ACC112 (cell line): ENCODE measurements at regions not wholly inside any gene's neighbourhood (a gene's known extent, or its start where the extent isn't known, plus 50 kb on each side); places are given as distances from the start of the nearest gene placed in this dataset.

Experiments
- H2AFZ ChIP-seq: fragments of 200-600 bp; sonication (generic); one replicate; pipeline ENCODE4 v1.6.0; 2017; ENCODE audit warnings: antibody characterized with exemption, low read length; ENCODE audit not compliant: unreplicated experiment
- H3K27ac ChIP-seq: fragments of 200-600 bp; sonication (generic); 2 replicates; pipeline ENCODE4 v1.5.1; 2014; ENCODE audit warnings: low read depth, mild to moderate bottlenecking, antibody characterized with exemption, low read length, moderate library complexity
- H3K27me3 ChIP-seq: fragments of 200-600 bp; sonication (generic); 2 replicates; pipeline ENCODE4 v1.6.1; 2014; ENCODE audit warnings: mild to moderate bottlenecking, antibody characterized with exemption, low read length, moderate library complexity, mixed read lengths; ENCODE audit not compliant: insufficient read depth
- H3K36me3 ChIP-seq: fragments of 200-600 bp; sonication (generic); 2 replicates; pipeline ENCODE4 v1.6.1; 2016; ENCODE audit warnings: mild to moderate bottlenecking, antibody characterized with exemption, low read length, moderate library complexity, mixed read lengths; ENCODE audit not compliant: insufficient read depth
- H3K4me1 ChIP-seq: fragments of 200-600 bp; sonication (generic); one replicate; pipeline ENCODE4 v1.6.1; 2016; ENCODE audit warnings: low read length, mixed read lengths; ENCODE audit not compliant: insufficient read depth, unreplicated experiment, control insufficient read depth
- H3K4me3 ChIP-seq: fragments of 200-600 bp; sonication (generic); 2 replicates; pipeline ENCODE4 v1.5.1; 2014; ENCODE audit warnings: mild to moderate bottlenecking, low read depth, low read length
- H3K79me2 ChIP-seq: fragments of 200-600 bp; sonication (generic); one replicate; pipeline ENCODE4 v1.6.0; 2016; ENCODE audit warnings: low read length; ENCODE audit not compliant: control insufficient read depth, unreplicated experiment, insufficient read depth

GRCh38 chr2:23157812-23158211 is 227.2 kb upstream of the KLHL29 start:
- Histone ChIP-seq H3K27ac (no peak overlapping the region), H3K79me2 (no peaks in the 10 kb centered on the region), H2AFZ (no peak overlapping the region), H3K4me3 (no peak overlapping the region), H3K36me3 (no peaks in the 10 kb centered on the region), H3K4me1 (no peaks in the 10 kb centered on the region), H3K27me3 (no peaks in the 10 kb centered on the region)

GRCh38 chr2:23158306-23158705 is 226.7 kb upstream of the KLHL29 start:
- H3K27me3 ChIP-seq, result no peaks in the 10 kb centered on the region
- H3K27ac ChIP-seq, result no peak overlapping the region
- H3K4me3 ChIP-seq, result no peak overlapping the region
- H3K79me2 ChIP-seq, result no peaks in the 10 kb centered on the region
- H3K4me1 ChIP-seq, result no peaks in the 10 kb centered on the region
- no peaks in the 10 kb centered on the region for H3K36me3 ChIP-seq
- no peak overlapping the region for H2AFZ ChIP-seq

GRCh38 chr2:23159746-23160405 is 225.1 kb upstream of the KLHL29 start:
- H2AFZ ChIP-seq, result no peak overlapping the region

GRCh38 chr2:23164173-23164572 is 220.8 kb upstream of the KLHL29 start:
- Histone ChIP-seq H3K4me1 (no peaks in the 10 kb centered on the region), H3K79me2 (no peaks in the 10 kb centered on the region), H3K36me3 (no peaks in the 10 kb centered on the region), H3K4me3 (no peak overlapping the region), H3K27me3 (no peaks in the 10 kb centered on the region), H2AFZ (no peak overlapping the region), H3K27ac (no peak overlapping the region)

More at GRCh38 chr2:23159746-23160405, 225.1 kb upstream of the KLHL29 start:
- no peak overlapping the region for H3K4me3 ChIP-seq
- H3K79me2 ChIP-seq, result no peaks in the 10 kb centered on the region
- H3K36me3 ChIP-seq, result no peaks in the 10 kb centered on the region
- no peak overlapping the region for H3K27ac ChIP-seq
- H3K27me3 ChIP-seq, result no peaks in the 10 kb centered on the region
- H3K4me1 ChIP-seq, result no peaks in the 10 kb centered on the region

GRCh38 chr2:23169896-23170295 is 215.1 kb upstream of the KLHL29 start:
- Histone ChIP-seq H3K27ac (no peak overlapping the region), H3K4me3 (no peak overlapping the region), H2AFZ (no peak overlapping the region), H3K79me2 (no peaks in the 10 kb centered on the region), H3K27me3 (no peaks in the 10 kb centered on the region), H3K36me3 (no peaks in the 10 kb centered on the region), H3K4me1 (no peaks in the 10 kb centered on the region)

- H3K27ac ChIP-seq, result no peak overlapping the region
- H3K79me2 ChIP-seq, result no peaks in the 10 kb centered on the region
- no peaks in the 10 kb centered on the region for H3K27me3 ChIP-seq
- H2AFZ ChIP-seq, result no peak overlapping the region
- H3K36me3 ChIP-seq, result no peaks in the 10 kb centered on the region
- H3K4me1 ChIP-seq, result no peaks in the 10 kb centered on the region
- H3K4me3 ChIP-seq, result no peak overlapping the region
Measured at GRCh38 chr2:23171108-23171507, 213.9 kb upstream of the KLHL29 start.

- H3K27ac ChIP-seq, result no peak overlapping the region
- H3K4me1 ChIP-seq, result no peaks in the 10 kb centered on the region
- H3K27me3 ChIP-seq, result no peaks in the 10 kb centered on the region
- H2AFZ ChIP-seq, result no peak overlapping the region
- no peak overlapping the region for H3K4me3 ChIP-seq
- H3K79me2 ChIP-seq, result no peaks in the 10 kb centered on the region
- no peaks in the 10 kb centered on the region for H3K36me3 ChIP-seq
Measured at GRCh38 chr2:23178396-23178795, 206.6 kb upstream of the KLHL29 start.

- Histone ChIP-seq H3K36me3 (no peaks in the 10 kb centered on the region), H3K27me3 (no peaks in the 10 kb centered on the region), H3K4me3 (no peak overlapping the region), H3K27ac (no peak overlapping the region), H2AFZ (no peak overlapping the region), H3K4me1 (no peaks in the 10 kb centered on the region), H3K79me2 (no peaks in the 10 kb centered on the region)
Measured at GRCh38 chr2:23183733-23184132, 201.2 kb upstream of the KLHL29 start.

- Histone ChIP-seq H3K36me3 (no peaks in the 10 kb centered on the region), H2AFZ (no peak overlapping the region), H3K4me1 (no peaks in the 10 kb centered on the region), H3K79me2 (no peaks in the 10 kb centered on the region), H3K27ac (no peak overlapping the region), H3K27me3 (peaks cover 19% of the 10 kb centered on the region; the same call in 1 of the 2 replicates), H3K4me3 (no peak overlapping the region)
Measured at GRCh38 chr2:23198316-23199114, 186.5 kb upstream of the KLHL29 start.

- H3K79me2 ChIP-seq, result no peaks in the 10 kb centered on the region
- no peak overlapping the region for H3K27ac ChIP-seq
- no peak overlapping the region for H3K4me3 ChIP-seq
- peaks cover 19% of the 10 kb centered on the region; the same call in 1 of the 2 replicates for H3K27me3 ChIP-seq
- H3K4me1 ChIP-seq, result no peaks in the 10 kb centered on the region
- H2AFZ ChIP-seq, result no peak overlapping the region
- H3K36me3 ChIP-seq, result no peaks in the 10 kb centered on the region
Measured at GRCh38 chr2:23199115-23199918, 185.7 kb upstream of the KLHL29 start.
